ENCODE measurements at regions not wholly inside any gene's neighbourhood (a gene's known extent, or its start where the extent isn't known, plus 50 kb on each side); places are given as distances from the start of the nearest gene placed in this dataset.

- no peak for TF ChIP-seq CTCF (conservative IDR thresholded peaks at IDR 0.05)
- no peak for TF ChIP-seq ZFX (IDR thresholded peaks at IDR 0.05)
These were observed 155.7 kb upstream of the PRSS16 start for GRCh38 chr6:27091661-27092315.

All from C4-2B (cell line).